ENCODE measurements at regions not wholly inside any gene's neighbourhood (a gene's known extent, or its start where the extent isn't known, plus 50 kb on each side); places are given as distances from the start of the nearest gene placed in this dataset.

- no peak for DNase-seq
- Histone ChIP-seq H3F3A (ENCODE audit: insufficient read depth, low read depth) (peaks cover 17% of the 10 kb centered on the region; the same call in 1 of the 2 replicates), H3K4me2 (no peak overlapping the region), H3K4me1 (replicated peaks; ENCODE audit: insufficient read depth) (peaks cover 10% of the 10 kb centered on the region), H3K4me3 (no peak overlapping the region), H3K27ac (no peak overlapping the region), H3K27me3 (ENCODE audit: insufficient read depth, low read depth) (no peaks in the 10 kb centered on the region), H3K9me3 (ENCODE audit: insufficient read depth, low read depth) (no peaks in the 10 kb centered on the region), H2AFZ (no peak overlapping the region), H3K9me2 (ENCODE audit: insufficient read depth) (no peaks in the 10 kb centered on the region), H3K36me3 (ENCODE audit: low read depth) (no peaks in the 10 kb centered on the region), H3K79me2 (ENCODE audit: low read depth) (no peaks in the 10 kb centered on the region), H4K20me1 (ENCODE audit: insufficient read depth) (no peaks in the 10 kb centered on the region; the same call in 1 of the 2 replicates)
- intact Hi-C loops (cut with micrococcal nuclease; ENCODE audit: unreplicated experiment), result loop anchor here (5.0 to 10.0 kb wide), 2 partner anchors 93 to 185 kb away; no protein-coding TSS in a partner anchor
- BruUV-seq (replicated peaks), result no TSS peak
- TF ChIP-seq, protein P1, sequence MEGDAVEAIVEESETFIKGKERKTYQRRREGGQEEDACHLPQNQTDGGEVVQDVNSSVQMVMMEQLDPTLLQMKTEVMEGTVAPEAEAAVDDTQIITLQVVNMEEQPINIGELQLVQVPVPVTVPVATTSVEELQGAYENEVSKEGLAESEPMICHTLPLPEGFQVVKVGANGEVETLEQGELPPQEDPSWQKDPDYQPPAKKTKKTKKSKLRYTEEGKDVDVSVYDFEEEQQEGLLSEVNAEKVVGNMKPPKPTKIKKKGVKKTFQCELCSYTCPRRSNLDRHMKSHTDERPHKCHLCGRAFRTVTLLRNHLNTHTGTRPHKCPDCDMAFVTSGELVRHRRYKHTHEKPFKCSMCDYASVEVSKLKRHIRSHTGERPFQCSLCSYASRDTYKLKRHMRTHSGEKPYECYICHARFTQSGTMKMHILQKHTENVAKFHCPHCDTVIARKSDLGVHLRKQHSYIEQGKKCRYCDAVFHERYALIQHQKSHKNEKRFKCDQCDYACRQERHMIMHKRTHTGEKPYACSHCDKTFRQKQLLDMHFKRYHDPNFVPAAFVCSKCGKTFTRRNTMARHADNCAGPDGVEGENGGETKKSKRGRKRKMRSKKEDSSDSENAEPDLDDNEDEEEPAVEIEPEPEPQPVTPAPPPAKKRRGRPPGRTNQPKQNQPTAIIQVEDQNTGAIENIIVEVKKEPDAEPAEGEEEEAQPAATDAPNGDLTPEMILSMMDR (conservative IDR thresholded peaks at IDR 0.05), result no peak
- TF ChIP-seq EZH2 (IDR thresholded peaks at IDR 0.05; ENCODE audit: low read depth), result no peak
- POLR2A ChIA-PET (ENCODE audit: unreplicated experiment), result no interaction called here
- CTCF ChIA-PET, result no interaction called here
Measured at GRCh38 chr16:85302018-85302847, 190.0 kb upstream of the CIBAR2 start.

DNA sequence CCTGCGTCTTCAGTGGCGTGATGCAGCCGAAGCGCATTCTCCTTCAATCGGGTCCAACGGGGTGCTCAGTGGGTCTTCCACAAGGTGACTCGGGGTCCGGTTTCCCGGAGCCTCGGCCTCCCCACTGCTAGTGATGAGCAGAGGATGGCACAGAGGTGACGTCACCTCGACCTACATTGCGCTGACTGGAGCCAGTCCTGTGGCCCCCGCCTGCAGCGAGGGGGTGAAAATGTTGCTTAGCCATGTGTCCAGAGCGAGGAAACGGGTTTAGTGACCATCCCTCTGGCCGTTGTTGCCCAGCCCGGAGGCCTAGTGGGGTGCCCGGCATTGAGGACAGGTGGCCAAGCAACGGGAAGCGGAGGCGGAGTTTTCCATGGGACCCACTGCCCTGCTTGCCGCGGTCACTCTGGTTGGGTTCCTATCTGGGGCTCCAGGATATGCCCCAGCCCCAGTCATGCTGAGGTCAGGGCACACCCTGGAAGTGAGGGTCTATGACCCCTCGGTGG lies 190.6 kb upstream of the CIBAR2 start:
- H3K27ac ChIP-seq, result no peak overlapping the region
- H3K79me2 ChIP-seq (ENCODE audit: low read depth), result no peaks in the 10 kb centered on the region
- ChIA-PET CTCF (no interaction called here), POLR2A (ENCODE audit: unreplicated experiment) (no interaction called here)
- H3K9me2 ChIP-seq (ENCODE audit: insufficient read depth), result no peaks in the 10 kb centered on the region
- H3F3A ChIP-seq (ENCODE audit: insufficient read depth, low read depth), result peaks cover 14% of the 10 kb centered on the region; the same call in 1 of the 2 replicates
- no peaks in the 10 kb centered on the region for H3K27me3 ChIP-seq (ENCODE audit: insufficient read depth, low read depth)
- H2AFZ ChIP-seq, result peak overlapping the region; percentile 73
- H3K4me3 ChIP-seq, result peak overlapping the region; percentile 53; the same call in 1 of the 2 replicates
- H3K36me3 ChIP-seq (ENCODE audit: low read depth), result no peaks in the 10 kb centered on the region
- no peaks in the 10 kb centered on the region; the same call in 1 of the 2 replicates for H4K20me1 ChIP-seq (ENCODE audit: insufficient read depth)
- peaks cover 10% of the 10 kb centered on the region for H3K4me1 ChIP-seq (replicated peaks; ENCODE audit: insufficient read depth)
- BruUV-seq (replicated peaks), result no TSS peak
- intact Hi-C loops (cut with micrococcal nuclease; ENCODE audit: unreplicated experiment), result loop anchor here (5.0 to 10.0 kb wide), 2 partner anchors 92 to 186 kb away; no protein-coding TSS in a partner anchor
- H3K9me3 ChIP-seq (ENCODE audit: insufficient read depth, low read depth), result no peaks in the 10 kb centered on the region
- H3K4me2 ChIP-seq, result peak overlapping the region; percentile 81
- TF ChIP-seq EZH2 (IDR thresholded peaks at IDR 0.05; ENCODE audit: low read depth), result no peak
- TF ChIP-seq, protein P1 (conservative IDR thresholded peaks at IDR 0.05), result no peak
- DNase-seq, result no peak

GRCh38 chr16:85303354-85303883 lies 191.1 kb upstream of the CIBAR2 start:
- Histone ChIP-seq H3K4me1 (replicated peaks; ENCODE audit: insufficient read depth) (peaks cover 10% of the 10 kb centered on the region), H3K9me3 (ENCODE audit: insufficient read depth, low read depth) (no peaks in the 10 kb centered on the region), H3K27ac (no peak overlapping the region), H3K27me3 (ENCODE audit: insufficient read depth, low read depth) (no peaks in the 10 kb centered on the region), H3F3A (ENCODE audit: insufficient read depth, low read depth) (peaks cover 14% of the 10 kb centered on the region; the same call in 1 of the 2 replicates), H3K79me2 (ENCODE audit: low read depth) (no peaks in the 10 kb centered on the region), H3K4me2 (peak overlapping the region; percentile 81), H3K36me3 (ENCODE audit: low read depth) (no peaks in the 10 kb centered on the region), H3K9me2 (ENCODE audit: insufficient read depth) (no peaks in the 10 kb centered on the region), H3K4me3 (peak overlapping the region; percentile 53; the same call in 1 of the 2 replicates), H4K20me1 (ENCODE audit: insufficient read depth) (no peaks in the 10 kb centered on the region; the same call in 1 of the 2 replicates), H2AFZ (peak overlapping the region; percentile 73)
- intact Hi-C loops (cut with micrococcal nuclease; ENCODE audit: unreplicated experiment), result loop anchor here (5.0 to 10.0 kb wide), 2 partner anchors 91 to 186 kb away; no protein-coding TSS in a partner anchor
- ChIA-PET CTCF (no interaction called here), POLR2A (ENCODE audit: unreplicated experiment) (no interaction called here)
- no TSS peak for BruUV-seq (replicated peaks)
- no peak for TF ChIP-seq EZH2 (IDR thresholded peaks at IDR 0.05; ENCODE audit: low read depth)
- TF ChIP-seq, protein P1 (conservative IDR thresholded peaks at IDR 0.05), result peak; percentile 92
- peak in 1 of 2 experiments; percentile 73 for DNase-seq

All from PC-9 (cell line).